SK-N-SH (cell line): ENCODE measurements at regions not wholly inside any gene's neighbourhood (a gene's known extent, or its start where the extent isn't known, plus 50 kb on each side); places are given as distances from the start of the nearest gene placed in this dataset.

ENCODE experiments used
- CTCF ChIA-PET: fragments of 300-600, 350-600 bp; formaldehyde crosslinking; extraction: SDS; loops from one replicate; lab custom pipeline; 2021; lab: Yijun Ruan, JAX
- POLR2A ChIA-PET: fragments of 350-600 bp; sonication (Branson Sonifier 250); formaldehyde crosslinking; extraction: SDS; loops from one replicate; lab custom pipeline; 2020; ENCODE audit warnings: antibody characterized with exemption, inconsistent platforms; lab: Yijun Ruan, JAX
- DNase-seq: peaks from one replicate; pipeline ENCODE4 v3.0.0; 2012
- H2AFZ ChIP-seq: fragments of 200-600 bp; sonication (generic); 2 replicates; pipeline ENCODE4 v1.8.1; 2016; ENCODE audit warnings: antibody characterized with exemption, mild to moderate bottlenecking, low read depth
- H3F3A ChIP-seq: fragments of 200-600 bp; sonication (generic); replicated peaks from 2 replicates; pipeline ENCODE3; 2016; ENCODE audit warnings: antibody characterized with exemption, mild to moderate bottlenecking; ENCODE audit not compliant: insufficient read depth
- H3K27ac ChIP-seq, 2 experiments: fragments of 200-500 bp in 1 of 2; fragments of 200-600 bp in 1 of 2; sonication (Bioruptor generic) in 1 of 2; sonication (generic), shearing (Covaris generic) in 1 of 2; 2 replicates each; pipeline versions ENCODE4 v1.5.1 to v1.6.1; 2014 to 2016; ENCODE audit warnings: low read depth in 2 of 2, inconsistent platforms in 1 of 2, low read length in 1 of 2, mild to moderate bottlenecking in 1 of 2, mixed read lengths in 1 of 2
- H3K27me3 ChIP-seq: fragments of 200-600 bp; sonication (generic), shearing (Covaris generic); 2 replicates; pipeline ENCODE4 v1.6.1; 2016; ENCODE audit warnings: mixed run types; ENCODE audit not compliant: insufficient read depth
- H3K36me3 ChIP-seq, 2 experiments: fragments of 200-500 bp in 1 of 2; fragments of 200-600 bp in 1 of 2; sonication (Bioruptor generic) in 1 of 2; sonication (generic) in 1 of 2; replicated peaks in 1 of 2; 2 replicates each; pipeline versions ENCODE3 to v1.5.1; 2014 to 2016; ENCODE audit warnings: low read length in 1 of 2, mild to moderate bottlenecking in 1 of 2; ENCODE audit not compliant: insufficient read depth in 2 of 2, control insufficient read depth in 1 of 2
- H3K4me1 ChIP-seq, 2 experiments: fragments of 200-500 bp in 1 of 2; fragments of 200-600 bp in 1 of 2; sonication (Bioruptor generic) in 1 of 2; sonication (generic), shearing (Covaris generic) in 1 of 2; 2 replicates each; pipeline versions ENCODE4 v1.5.1 to v1.6.1; 2014 to 2016; ENCODE audit warnings: low read depth in 1 of 2, low read length in 1 of 2, mixed run types in 1 of 2; ENCODE audit not compliant: insufficient read depth in 2 of 2, control insufficient read depth in 1 of 2
- H3K4me2 ChIP-seq: fragments of 200-600 bp; sonication (generic), shearing (Covaris generic); 2 replicates; pipeline ENCODE4 v1.6.1; 2017; ENCODE audit warnings: mixed run types
- H3K4me3 ChIP-seq, 2 experiments: fragments of 200-500 bp in 1 of 2; fragments of 200-600 bp in 1 of 2; sonication (Bioruptor generic) in 1 of 2; sonication (generic), shearing (Covaris generic) in 1 of 2; 2 replicates each; pipeline versions ENCODE4 v1.5.1 to v1.8.1; 2014 to 2016; ENCODE audit warnings: low read depth in 2 of 2, inconsistent platforms in 1 of 2, low read length in 1 of 2, mild to moderate bottlenecking in 1 of 2, mixed read lengths in 1 of 2, moderate library complexity in 1 of 2
- H3K79me2 ChIP-seq: fragments of 200-600 bp; sonication (generic); 2 replicates; pipeline ENCODE4 v1.8.1; 2017; ENCODE audit warnings: mild to moderate bottlenecking; ENCODE audit not compliant: insufficient read depth
- H3K9ac ChIP-seq: fragments of 200-600 bp; sonication (generic); 2 replicates; pipeline ENCODE4 v1.6.1; 2017; ENCODE audit warnings: mixed run types
- H3K9me2 ChIP-seq: fragments of 200-600 bp; sonication (generic); 2 replicates; pipeline ENCODE4 v1.6.1; 2017; ENCODE audit warnings: mixed run types
- H3K9me3 ChIP-seq: fragments of 200-600 bp; sonication (generic); 2 replicates; pipeline ENCODE4 v1.6.1; 2017; ENCODE audit warnings: mixed run types, mild to moderate bottlenecking, moderate library complexity
- H4K20me1 ChIP-seq: fragments of 200-600 bp; sonication (generic); 2 replicates; pipeline ENCODE4 v1.6.1; 2017; ENCODE audit warnings: mild to moderate bottlenecking, mixed run types; ENCODE audit not compliant: insufficient read depth
- CTCF ChIP-seq: fragments of 200-600 bp; sonication (generic); IDR thresholded peaks from 2 replicates; pipeline ENCODE4 v1.6.1; 2017; ENCODE audit warnings: antibody characterized with exemption, mild to moderate bottlenecking, moderate library complexity
- ELF1 ChIP-seq: IDR thresholded peaks from 2 replicates; pipeline ENCODE4 v1.4.0; 2012
- EP300 ChIP-seq, 2 experiments: IDR thresholded peaks; 2 replicates each; pipeline versions ENCODE4 v1.4.0 to v1.6.1; 2012; ENCODE audit warnings: borderline replicate concordance in 1 of 2, low read depth in 1 of 2, low read length in 1 of 2
- EZH2phosphoT487 ChIP-seq: fragments of 200-600 bp; sonication (generic); IDR thresholded peaks from 2 replicates; pipeline ENCODE4 v1.6.1; 2017; ENCODE audit warnings: low read depth, mixed run types, mild to moderate bottlenecking, antibody characterized with exemption, moderate library complexity, borderline replicate concordance
- FOSL2 ChIP-seq: IDR thresholded peaks from 2 replicates; pipeline ENCODE4 v1.4.0; 2012; ENCODE audit warnings: low read depth, mild to moderate bottlenecking, moderate library complexity, borderline replicate concordance
- FOXM1 ChIP-seq: IDR thresholded peaks from 2 replicates; pipeline ENCODE4 v1.4.0; 2012; ENCODE audit warnings: low read depth, mild to moderate bottlenecking
- GATA2 ChIP-seq: sonication (generic); formaldehyde crosslinking; IDR thresholded peaks from 2 replicates; pipeline ENCODE4 v1.5.0; 2020; ENCODE audit warnings: mild to moderate bottlenecking, missing genetic modification reagents
- MEF2A ChIP-seq: IDR thresholded peaks from 2 replicates; pipeline ENCODE4 v1.4.0; 2012; ENCODE audit warnings: low read depth, borderline replicate concordance
- MXI1 ChIP-seq: IDR thresholded peaks from 2 replicates; pipeline ENCODE4 v1.6.1; 2012; ENCODE audit warnings: mild to moderate bottlenecking, low read depth, low read length, improper control_type of control experiment
- NFIC ChIP-seq: IDR thresholded peaks from 2 replicates; pipeline ENCODE4 v1.4.0; 2012; ENCODE audit warnings: borderline replicate concordance
- NRF1 ChIP-seq: IDR thresholded peaks from 2 replicates; pipeline ENCODE4 v1.6.1; 2012; ENCODE audit warnings: low read depth, mild to moderate bottlenecking, low read length
- POLR2AphosphoS5 ChIP-seq: IDR thresholded peaks from 2 replicates; pipeline ENCODE4 v1.6.1; 2012; ENCODE audit warnings: low read depth, low read length
- REST ChIP-seq: IDR thresholded peaks from 2 replicates; pipeline ENCODE4 v1.6.1; 2012; ENCODE audit warnings: mild to moderate bottlenecking, low read depth, low read length, moderate library complexity
- RFX5 ChIP-seq: IDR thresholded peaks from 2 replicates; pipeline ENCODE4 v1.6.1; 2012; ENCODE audit warnings: mild to moderate bottlenecking, improper control_type of control experiment, low read length
- SIN3A ChIP-seq: IDR thresholded peaks from 2 replicates; pipeline ENCODE4 v1.6.1; 2012; ENCODE audit warnings: low read depth, mild to moderate bottlenecking, low read length, moderate library complexity, borderline replicate concordance
- SMC3 ChIP-seq: IDR thresholded peaks from 2 replicates; pipeline ENCODE4 v1.6.1; 2012; ENCODE audit warnings: low read depth, low read length, improper control_type of control experiment
- TCF12 ChIP-seq: IDR thresholded peaks from 2 replicates; pipeline ENCODE4 v1.4.0; 2012
- TEAD4 ChIP-seq: IDR thresholded peaks from 2 replicates; pipeline ENCODE4 v1.4.0; 2012; ENCODE audit warnings: mild to moderate bottlenecking, borderline replicate concordance; ENCODE audit not compliant: insufficient read depth
- YY1 ChIP-seq: IDR thresholded peaks from 2 replicates; pipeline ENCODE4 v1.4.0; 2012; ENCODE audit warnings: low read depth, mild to moderate bottlenecking
- WGBS: methylation state at CpG from one replicate; pipeline ENCODE4 v1.1.6; 2017; ENCODE audit warnings: low lambda C conversion rate; 5-methylcytosine and 5-hydroxymethylcytosine counted together
- TF ChIP-seq, protein P1 (sequence below): fragments of 150-350 bp; IDR thresholded peaks from 2 replicates; pipeline ENCODE4 v1.6.1; 2017; ENCODE audit warnings: antibody characterized with exemption, low read length, low read depth, borderline replicate concordance
- TF ChIP-seq, protein P2 (sequence below): fragments of 150-350 bp; IDR thresholded peaks from 2 replicates; pipeline ENCODE4 v1.6.1; 2016; ENCODE audit warnings: mild to moderate bottlenecking, low read depth, low read length
- TF ChIP-seq, protein P3 (sequence below): IDR thresholded peaks from 2 replicates; pipeline ENCODE4; 2012

GRCh38 chr20:24096864-24097450 lies 108.4 kb upstream of the GGTLC1 start (continued):
- TF ChIP-seq CTCF: no peak
- no peak for TF ChIP-seq GATA2 (CRISPR knock-in tag)
- TF ChIP-seq, protein P1, sequence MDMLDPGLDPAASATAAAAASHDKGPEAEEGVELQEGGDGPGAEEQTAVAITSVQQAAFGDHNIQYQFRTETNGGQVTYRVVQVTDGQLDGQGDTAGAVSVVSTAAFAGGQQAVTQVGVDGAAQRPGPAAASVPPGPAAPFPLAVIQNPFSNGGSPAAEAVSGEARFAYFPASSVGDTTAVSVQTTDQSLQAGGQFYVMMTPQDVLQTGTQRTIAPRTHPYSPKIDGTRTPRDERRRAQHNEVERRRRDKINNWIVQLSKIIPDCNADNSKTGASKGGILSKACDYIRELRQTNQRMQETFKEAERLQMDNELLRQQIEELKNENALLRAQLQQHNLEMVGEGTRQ: no peak
- TF ChIP-seq YY1: no peak
- TF ChIP-seq SIN3A: no peak
- no peak for TF ChIP-seq FOSL2

- H2AFZ ChIP-seq: no peak overlapping the region
- CTCF ChIA-PET: no interaction called here
- H3K36me3 ChIP-seq: no peaks in the 10 kb centered on the region
- no peaks in the 10 kb centered on the region for H3K9me2 ChIP-seq
- 60% methylated on average over 5 of the region's 5 CpGs for WGBS
- H3K4me2 ChIP-seq: no peak overlapping the region
- H3K79me2 ChIP-seq: no peaks in the 10 kb centered on the region
- H3K9ac ChIP-seq: no peak overlapping the region
- no peaks in the 10 kb centered on the region for H3K27me3 ChIP-seq
- no peak overlapping the region for H3K27ac ChIP-seq
- peaks cover 5% of the 10 kb centered on the region for H3F3A ChIP-seq
- no peaks in the 10 kb centered on the region for H3K9me3 ChIP-seq
- no peaks in the 10 kb centered on the region for H4K20me1 ChIP-seq
- H3K4me1 ChIP-seq: peaks cover 3 to 15% of the 10 kb centered on the region in 2 experiments; a peak in 2 of 4 replicates
- no peak overlapping the region for H3K4me3 ChIP-seq
- no peak for DNase-seq
- TF ChIP-seq, protein P2, sequence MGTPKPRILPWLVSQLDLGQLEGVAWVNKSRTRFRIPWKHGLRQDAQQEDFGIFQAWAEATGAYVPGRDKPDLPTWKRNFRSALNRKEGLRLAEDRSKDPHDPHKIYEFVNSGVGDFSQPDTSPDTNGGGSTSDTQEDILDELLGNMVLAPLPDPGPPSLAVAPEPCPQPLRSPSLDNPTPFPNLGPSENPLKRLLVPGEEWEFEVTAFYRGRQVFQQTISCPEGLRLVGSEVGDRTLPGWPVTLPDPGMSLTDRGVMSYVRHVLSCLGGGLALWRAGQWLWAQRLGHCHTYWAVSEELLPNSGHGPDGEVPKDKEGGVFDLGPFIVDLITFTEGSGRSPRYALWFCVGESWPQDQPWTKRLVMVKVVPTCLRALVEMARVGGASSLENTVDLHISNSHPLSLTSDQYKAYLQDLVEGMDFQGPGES: no peak
- TF ChIP-seq TCF12 (no peak), REST (no peak), NFIC (no peak), ELF1 (no peak), EZH2phosphoT487 (no peak), POLR2AphosphoS5 (no peak), TEAD4 (no peak), SIN3A (no peak), EP300 (IDR thresholded peaks at IDR 0.05; ENCODE audit: borderline replicate concordance in 1 of 2, low read depth in 1 of 2, low read length in 1 of 2) (no peak), SMC3 (no peak), FOXM1 (no peak), RFX5 (no peak), MXI1 (no peak), GATA2 (CRISPR knock-in tag) (no peak), NRF1 (no peak), MEF2A (no peak)
- TF ChIP-seq, protein P1: no peak
- TF ChIP-seq, protein P3, sequence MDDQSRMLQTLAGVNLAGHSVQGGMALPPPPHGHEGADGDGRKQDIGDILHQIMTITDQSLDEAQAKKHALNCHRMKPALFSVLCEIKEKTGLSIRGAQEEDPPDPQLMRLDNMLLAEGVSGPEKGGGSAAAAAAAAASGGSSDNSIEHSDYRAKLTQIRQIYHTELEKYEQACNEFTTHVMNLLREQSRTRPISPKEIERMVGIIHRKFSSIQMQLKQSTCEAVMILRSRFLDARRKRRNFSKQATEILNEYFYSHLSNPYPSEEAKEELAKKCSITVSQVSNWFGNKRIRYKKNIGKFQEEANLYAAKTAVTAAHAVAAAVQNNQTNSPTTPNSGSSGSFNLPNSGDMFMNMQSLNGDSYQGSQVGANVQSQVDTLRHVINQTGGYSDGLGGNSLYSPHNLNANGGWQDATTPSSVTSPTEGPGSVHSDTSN: no peak
- POLR2A ChIA-PET: no interaction called here
These were observed 107.7 kb upstream of the GGTLC1 start for GRCh38 chr20:24096264-24096663.
